Epidermal melanocyte (primary cell): ENCODE measurements at regions not wholly inside any gene's neighbourhood (a gene's known extent, or its start where the extent isn't known, plus 50 kb on each side); places are given as distances from the start of the nearest gene placed in this dataset.

Experiments
- DNase-seq: peaks from one replicate; pipeline ENCODE4 v3.0.0; 2011; ENCODE audit warnings: low spot score; ENCODE audit not compliant: insufficient read length

DNA sequence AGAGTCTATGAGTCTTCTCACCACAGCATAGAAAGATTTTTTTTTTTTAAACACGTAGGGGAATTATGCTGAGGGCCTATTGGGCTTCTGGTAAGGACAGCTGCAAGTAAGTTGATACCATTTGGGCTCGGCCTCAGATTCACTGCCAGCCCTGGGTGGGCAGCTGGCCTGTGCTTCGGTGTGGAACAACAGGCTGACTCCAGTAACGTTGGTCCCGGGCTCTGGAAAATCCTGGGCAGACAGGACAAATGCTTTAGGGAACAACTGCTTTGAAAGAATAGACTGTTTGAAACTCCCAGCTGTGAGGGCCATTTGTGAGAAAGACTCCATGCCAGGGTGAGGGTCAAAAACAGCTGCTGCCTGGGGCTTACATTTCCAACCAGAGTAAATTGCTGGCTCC lies 366.5 kb downstream of the QKI start:
- peak; percentile 50 for DNase-seq

DNA sequence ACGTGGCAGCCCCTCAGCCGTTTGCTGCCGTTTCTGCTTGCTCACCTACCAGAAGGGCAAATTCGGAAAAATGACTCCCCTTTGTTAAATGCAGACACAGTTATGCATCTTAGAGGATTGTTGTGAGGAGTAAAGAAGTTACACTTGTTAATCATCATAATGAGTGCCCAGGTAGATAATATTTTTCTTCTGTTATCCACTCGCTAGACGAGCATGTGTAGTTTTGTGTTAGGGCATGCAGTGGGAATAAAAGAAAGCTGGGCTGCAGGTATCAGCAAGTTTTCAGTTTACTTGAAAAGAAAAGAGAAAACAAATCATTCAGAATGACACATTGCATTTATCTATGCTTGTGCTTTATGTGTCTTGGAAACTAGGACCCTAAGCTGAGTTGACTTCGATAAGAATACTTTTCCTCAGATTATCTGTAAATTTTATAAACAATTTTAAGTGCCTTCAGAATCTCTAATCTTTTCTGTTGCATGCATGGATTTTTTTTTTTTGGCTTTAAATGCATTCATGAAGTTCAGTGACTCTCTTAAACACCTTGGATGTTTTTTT lies 365.3 kb downstream of the QKI start:
- no peak for DNase-seq

DNA sequence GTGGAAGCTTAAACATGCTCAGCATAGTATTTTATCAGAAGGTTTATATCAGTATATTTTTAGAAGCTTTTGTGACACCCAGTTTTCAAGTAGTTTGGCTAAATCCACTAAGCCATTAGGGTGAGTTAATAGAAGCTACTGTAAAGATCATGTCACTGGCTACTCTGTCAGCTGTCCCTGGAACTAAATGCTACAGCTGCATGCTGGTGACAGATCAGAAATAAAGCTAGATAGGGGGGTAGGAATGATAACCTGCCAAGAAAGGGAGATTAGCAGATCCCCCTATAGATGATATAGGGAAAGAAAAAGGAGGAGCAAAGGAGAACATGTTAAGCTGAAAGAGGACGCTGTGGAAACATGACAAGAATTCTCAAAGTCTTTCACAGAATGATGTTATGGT lies 363.2 kb downstream of the QKI start:
- no peak for DNase-seq

DNA sequence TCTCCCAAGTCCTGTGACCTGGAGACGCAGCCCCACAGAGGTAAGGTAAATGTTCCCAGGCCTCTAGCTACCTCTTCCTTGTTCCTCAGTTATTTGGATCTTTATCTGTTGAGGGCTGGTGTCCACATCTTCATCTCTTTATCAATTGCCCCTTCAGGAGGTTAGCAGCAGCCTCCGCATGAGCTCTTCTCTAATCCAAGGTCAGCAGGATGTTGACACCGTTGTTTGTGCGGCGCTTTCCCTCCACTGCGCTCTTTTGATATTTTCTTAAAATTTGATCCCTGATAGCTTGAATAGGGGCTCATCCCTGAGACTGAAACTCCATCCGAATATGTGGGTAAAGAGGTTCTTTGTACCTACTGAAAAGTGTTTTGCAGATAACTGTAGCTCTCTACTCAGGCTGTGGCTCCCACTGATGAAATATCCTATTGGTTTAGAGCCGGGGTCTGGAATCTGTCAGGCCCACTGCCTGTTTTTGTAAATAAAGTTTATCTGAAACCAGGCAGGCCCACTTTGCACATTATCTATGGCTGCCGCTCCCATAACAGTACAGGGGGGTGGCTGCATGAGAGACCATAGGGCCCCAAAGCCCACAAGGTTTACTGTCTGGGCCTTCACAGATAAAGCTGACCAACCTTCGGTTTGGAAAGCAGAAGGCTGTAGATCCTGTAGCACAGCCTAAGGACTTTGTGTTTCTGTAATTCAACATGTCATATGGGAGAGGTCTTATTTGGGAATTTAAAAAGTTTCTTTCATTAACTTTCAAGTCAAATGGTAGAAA lies 362.6 kb downstream of the QKI start:
- no peak for DNase-seq

DNA sequence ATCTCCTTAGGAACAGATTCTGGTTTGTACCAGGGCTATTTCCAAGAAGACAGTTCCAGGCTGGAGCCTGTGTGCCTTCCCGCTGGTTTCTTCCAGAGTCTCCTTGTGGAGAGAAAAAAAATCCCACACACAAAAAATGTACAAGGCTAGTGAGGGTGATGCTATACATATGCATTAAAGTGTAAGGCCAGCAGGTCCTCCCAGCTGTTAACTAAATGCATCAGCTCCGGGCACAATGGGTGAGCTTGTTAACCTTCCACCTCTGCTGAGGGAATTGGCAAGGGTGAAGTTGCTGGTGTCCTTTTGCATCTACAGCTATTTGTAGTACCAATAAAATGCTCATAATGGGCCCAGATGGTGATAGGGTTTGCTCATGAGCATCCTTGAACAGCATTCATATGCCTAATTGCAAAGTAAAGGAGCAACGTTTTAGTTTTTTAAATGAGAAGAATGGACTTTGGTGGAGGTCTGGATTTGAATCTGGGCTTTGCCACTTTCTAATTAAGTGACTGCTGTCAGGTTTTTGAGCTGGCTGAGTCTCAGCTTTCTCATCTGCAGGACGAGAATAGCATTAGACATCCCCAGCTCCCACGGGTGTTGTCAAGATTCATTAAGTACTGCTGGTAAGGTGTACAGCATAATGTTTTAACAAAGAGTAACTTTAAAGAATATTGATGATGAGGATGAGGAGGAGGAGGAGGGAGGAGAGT lies 361.8 kb downstream of the QKI start:
- DNase-seq, result no peak

DNA sequence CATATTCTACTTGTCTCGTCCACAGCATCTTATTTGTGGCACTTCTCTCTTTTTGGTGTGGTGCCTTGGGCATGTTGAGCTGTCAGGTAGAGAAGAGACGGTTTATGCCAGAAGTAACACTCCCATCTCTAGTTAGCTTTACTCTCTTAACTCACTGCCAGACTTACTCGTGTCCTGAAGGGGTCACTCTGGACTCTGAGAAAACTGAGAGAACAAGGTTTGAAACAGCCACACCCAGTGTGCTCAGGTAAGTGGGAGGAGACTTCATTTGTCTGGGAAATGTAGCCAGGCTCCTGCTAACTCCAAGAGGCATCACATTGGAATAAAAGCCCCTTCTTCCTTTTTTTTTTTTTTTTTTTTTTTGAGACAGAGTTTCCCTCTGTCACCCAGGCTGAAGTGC lies 360.8 kb downstream of the QKI start:
- DNase-seq, result no peak

DNA sequence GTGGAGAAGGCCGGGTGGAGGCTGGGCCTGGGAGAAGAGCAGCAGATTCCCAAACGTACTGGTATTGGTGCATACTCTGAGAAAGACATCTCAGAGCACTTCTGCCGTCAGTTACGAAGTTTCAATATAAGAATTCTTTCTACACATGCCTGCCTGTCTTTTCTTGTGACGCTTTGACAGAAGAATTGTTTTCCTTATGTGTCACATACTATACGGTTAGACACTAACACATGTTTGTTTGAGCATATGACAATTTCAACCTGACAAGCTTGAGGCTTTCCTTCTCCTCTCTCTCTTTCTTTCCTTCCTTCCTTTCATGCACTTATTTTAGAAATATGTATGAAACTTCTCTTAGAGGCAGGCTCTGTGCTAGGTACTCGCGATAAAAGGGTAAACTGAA lies 360.0 kb downstream of the QKI start:
- no peak for DNase-seq

DNA sequence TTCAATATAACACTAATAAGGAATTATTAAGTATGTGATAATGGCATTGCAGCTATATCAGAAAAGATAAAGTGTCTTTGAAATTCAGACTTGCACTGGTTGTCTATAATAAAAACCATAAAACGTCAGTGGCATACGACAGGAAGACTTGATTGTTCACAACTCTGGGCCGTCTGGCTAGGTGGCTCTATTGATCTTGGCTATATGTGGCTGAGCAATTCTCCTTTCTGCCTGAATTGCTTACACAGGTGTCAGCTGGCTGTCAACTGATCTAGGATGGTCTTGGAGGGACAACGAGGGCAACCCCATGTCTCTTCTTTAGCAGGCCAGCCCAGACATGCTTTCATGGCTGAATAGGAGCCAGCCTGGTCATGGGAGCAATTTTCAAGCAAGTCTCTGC lies 359.1 kb downstream of the QKI start:
- DNase-seq, result no peak

DNA sequence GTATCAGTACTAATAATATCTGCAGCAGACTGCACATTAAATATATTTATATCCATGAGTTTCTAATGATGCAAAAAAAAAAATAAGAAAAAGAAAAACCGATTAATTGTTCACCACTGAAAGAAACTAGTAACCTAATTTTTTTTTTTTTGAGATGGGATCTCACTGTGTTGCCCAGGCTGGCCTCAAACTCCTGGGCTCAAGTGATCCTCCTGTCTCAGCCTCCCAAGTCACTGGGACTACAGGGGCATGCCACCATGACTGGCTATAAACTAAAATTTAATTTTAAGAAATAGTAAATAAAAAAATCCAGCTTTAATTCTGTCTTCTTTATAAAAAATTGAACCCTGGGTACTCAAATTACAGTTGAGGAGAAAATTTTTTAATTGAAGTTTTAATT lies 358.2 kb downstream of the QKI start:
- DNase-seq, result no peak

DNA sequence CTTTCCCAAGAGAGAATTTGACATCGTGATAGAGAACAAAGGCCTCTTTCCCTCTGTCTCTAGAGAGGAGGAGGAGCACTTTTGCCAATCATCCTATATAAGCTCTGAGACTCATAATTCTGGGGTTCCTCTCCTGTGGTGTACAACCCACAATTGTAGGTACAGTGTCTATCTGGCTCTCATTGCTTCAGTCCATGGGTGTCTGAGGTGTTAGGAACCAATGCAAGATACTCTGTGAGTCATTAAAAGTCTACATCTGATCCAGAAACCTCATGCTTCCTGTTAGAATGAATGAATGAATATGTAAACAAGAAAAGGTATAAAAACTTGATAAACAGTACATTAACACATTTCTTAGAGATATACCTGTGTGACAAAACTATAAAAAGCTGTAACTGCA lies 356.7 kb downstream of the QKI start:
- no peak for DNase-seq

DNA sequence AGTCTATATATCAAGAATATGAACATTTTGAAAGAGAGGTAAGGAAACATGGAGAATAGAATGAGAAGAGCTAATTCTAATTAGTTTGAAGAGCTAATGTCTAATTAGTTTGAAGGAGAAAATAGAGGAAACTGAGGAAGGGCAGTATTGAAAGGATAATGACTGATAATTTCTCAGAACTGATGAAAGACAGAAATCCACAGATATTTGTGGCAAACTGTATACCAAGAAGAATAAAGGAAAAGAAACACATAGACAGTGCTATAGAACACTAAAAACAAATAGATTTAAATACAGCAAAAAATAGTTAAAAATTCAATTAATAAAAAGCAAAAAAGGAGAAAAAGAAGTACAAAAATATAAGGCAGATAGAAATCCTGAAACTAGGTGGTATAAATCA lies 354.4 kb downstream of the QKI start:
- no peak for DNase-seq

DNA sequence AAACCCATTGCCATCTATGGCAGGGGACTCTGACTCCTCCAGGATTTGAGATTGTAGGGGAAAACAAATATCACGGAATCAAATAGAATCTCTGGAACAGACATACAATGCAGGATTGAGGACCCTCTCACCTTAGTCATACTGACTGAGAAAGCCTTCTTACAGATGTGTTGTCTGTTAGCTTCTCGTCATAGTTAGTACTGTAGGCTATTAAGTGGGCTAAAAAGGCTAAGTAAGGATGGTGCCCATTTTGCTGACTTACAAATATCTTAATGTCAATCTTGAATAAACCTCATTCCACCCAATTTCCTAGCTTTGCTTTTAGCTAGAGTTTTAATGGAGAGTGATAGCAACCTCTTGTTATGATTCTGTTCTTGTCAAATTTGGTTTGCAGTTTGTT lies 352.4 kb downstream of the QKI start:
- DNase-seq, result no peak

DNA sequence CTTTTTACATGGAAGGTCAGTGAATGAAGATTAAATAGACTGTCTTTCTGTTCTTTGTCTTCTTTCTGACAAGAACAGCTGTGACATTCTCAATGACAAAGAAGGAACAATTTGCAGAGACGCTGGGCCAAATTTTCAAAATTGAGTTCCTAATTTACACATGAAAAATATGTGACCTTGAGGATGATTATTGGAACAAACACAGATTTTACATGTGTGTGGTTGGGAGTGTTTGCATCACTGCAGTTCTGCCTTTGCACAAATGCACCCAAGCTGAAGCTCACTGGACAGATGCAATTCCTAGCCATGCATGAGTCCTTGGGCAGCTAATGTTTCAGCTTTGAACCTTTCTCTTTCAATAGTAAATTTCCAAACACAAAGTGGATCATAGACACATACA lies 350.8 kb downstream of the QKI start:
- no peak for DNase-seq

DNA sequence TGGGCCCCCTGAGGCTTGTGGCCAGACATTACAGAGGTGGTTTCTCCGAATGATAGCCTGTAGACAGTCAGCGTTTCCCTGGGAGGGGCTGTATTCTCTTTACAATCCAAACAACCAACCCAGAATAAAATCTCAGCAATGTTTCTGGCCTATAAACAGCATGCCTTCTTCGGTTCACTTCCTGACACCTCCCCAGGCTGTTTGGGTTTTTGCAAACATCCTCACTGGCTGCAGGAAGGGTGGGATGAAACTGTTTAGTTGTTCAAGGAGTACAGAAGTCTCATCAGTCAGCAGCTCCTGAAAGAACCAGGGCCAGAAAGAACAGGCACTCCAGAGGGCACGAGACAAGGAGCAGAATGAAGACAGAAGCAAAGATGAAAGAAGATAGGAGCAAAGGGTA lies 350.0 kb downstream of the QKI start:
- no peak for DNase-seq

DNA sequence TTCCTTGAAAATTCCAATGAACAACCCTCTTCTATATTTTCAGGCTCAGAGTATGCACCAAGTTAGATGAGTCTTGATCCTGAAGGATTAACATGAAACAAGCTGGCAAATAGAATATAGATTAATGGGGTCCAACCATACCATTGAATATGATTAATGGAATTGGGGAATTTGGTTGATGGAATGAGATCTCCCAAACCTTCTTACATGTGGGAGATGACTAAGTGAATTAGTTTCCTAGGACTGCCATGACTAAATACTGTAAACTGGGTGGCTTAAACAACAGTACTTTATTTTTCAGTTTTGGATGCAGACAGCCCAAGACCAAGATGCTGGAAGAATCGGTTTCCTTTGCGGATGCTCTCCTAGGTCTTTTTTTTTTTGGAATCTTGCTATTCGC lies 347.0 kb downstream of the QKI start:
- DNase-seq, result no peak

DNA sequence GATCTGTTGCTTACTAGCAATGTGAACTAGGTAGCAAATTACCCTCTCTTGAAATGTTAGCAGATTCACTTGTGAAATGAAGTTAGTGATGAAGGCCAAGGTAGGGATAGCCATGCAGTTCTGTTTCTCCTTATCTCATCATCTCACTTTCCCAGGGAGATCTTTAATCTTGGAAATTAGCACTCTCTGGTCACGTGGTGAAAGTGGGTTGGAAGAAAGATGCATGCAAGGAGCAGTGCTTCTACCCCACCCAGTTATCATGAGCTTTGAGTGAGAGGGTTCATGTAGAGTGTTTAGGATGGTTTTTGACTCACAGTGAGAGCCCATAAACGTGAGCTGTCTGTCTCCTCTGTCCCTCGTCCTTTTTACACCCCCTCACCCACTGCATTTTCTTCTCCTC lies 346.3 kb downstream of the QKI start:
- no peak for DNase-seq

DNA sequence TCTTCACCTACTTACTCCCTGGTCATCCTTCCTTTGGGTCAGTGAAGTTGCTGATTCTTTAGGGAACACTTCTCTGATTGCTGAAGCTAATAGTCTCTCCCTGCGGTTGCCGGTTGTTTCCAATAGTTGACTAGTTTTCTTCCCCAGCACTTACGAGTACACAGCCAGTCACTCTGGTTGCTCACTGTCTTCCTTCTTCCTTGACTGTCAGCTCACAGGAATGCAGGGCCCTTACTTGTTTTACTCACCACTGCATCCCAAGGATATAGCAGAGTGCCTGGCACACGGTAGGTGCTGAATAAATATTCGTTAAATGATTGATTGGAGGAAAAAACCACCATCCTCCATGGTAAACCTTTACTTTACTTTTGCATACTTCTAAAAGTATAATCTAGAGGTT lies 345.0 kb downstream of the QKI start:
- no peak for DNase-seq

DNA sequence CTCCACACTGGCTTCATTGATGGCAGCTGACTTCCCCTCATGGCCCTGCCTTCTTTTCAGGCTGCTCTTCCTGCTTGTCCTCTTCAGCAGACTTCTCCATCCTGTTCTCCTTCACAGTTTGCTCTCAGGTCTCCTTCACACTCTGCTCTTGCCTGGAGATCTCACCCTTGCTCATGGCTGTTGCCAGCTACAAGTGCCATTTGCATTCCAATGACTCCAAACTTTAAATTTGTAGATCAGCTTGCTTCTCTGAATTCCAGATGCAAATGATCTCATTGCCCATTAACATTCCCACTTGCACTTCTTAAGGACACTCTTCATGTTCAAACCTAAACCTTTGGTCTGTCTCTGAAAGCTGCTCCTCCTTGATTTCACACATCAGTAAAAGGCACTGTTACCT lies 343.0 kb downstream of the QKI start:
- DNase-seq, result no peak

DNA sequence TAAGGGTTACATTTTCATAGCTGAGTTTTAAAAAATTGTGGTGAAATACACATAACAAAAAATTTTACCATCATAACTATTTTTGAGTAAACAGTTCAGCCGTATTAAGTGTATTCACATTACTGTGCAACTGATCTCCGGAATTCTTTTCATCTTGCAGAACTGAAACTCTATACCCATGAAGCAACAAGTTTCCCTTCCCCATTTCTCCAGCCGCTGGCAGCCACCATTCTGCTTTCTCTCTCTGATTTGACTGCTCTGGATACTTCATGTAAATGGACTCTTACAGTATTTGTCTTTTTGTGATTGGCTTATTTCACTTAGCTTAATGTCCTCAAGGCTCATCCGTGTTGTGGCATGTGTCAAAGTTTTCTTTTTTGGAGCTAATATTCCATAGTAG lies 341.6 kb downstream of the QKI start:
- no peak for DNase-seq

DNA sequence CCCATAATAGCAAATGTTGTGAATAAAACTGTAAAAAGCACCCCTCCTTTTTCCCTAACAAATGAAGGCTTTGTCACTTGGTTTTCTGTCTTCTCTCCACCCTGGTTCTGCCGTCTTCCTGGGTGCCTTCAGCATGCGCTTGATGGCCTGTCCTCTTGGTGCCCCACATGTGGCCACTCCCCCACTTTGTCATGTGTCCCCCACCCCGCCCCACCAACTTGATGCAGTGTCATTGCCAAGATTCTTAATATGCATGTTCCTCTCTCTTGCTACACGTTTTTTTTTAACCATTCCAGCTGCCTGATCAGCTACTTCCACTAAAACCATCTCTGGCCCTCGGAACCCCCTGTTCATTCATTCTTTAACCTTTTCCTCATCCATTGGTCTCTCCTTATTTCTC lies 340.3 kb downstream of the QKI start:
- DNase-seq, result no peak

DNA sequence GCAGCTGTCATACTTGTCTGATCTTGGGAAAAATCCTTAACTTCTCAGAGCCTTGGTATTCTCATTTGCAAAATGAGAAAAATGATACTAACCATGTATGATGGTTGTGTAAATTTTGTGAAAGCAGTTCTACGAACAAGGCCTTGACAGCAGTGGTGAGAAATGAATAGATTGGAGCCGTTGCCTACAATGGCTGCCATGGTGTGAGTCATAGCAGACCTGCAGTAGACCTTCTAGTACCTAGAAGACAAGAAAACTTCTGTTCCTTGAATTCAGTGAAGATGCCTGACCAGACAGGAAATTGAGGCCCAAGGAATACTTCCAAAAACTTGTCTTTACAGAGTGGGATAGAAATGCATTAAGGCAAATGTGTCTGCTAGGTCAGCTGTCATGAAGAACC lies 338.9 kb downstream of the QKI start:
- DNase-seq, result no peak

DNA sequence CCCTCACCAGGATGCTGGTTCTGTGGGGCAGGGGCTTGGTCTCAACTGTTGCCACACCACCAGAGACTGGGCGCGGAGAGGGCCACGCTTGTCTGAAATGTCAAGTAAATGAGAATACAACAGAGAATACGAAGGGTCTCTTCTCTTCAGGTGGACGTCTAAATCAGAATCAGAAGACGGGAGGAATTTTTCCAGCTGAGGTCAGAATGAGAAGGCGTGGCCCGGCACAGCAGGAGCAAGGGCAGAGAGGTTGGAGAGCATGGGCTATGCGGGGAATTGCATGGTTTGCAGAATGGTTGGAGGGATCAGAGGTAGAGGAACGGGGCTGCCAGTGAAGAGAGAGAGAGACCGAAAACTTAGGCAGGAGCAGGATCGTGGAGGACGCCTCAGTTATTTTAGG lies 337.9 kb downstream of the QKI start:
- DNase-seq, result no peak

DNA sequence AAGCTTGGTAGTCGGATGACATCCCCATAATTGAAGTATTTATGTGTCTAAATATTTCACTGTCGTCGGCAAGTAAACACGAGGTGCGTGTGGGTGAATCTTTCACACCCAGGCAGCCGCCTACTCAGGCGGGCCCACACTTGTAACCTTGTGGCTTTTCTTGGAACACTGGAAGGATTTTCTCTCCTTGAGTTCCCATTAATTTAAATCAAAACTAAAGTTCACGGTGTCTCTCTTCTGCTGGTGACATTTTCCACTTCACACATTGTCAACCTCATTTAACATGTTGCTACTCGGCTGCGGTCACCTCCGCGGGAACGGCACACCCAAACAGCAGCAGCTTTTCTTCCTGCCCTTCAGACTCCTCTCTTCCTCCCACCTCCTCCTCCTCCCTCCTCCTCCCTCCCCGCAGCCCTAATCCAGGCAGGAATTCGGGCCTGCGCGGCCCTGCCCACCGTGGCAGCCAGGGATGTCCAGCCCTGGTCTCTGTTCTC lies 336.6 kb downstream of the QKI start:
- no peak for DNase-seq
